PC-3 (cell line): ENCODE measurements at regions not wholly inside any gene's neighbourhood (a gene's known extent, or its start where the extent isn't known, plus 50 kb on each side); places are given as distances from the start of the nearest gene placed in this dataset.

Experiments
- ATAC-seq: fragments of 200-7000 bp; cut with Tn5 transposase; 2 replicates; pipeline ENCODE4 v1.9.1; 2020; ENCODE audit warnings: mild to moderate bottlenecking, moderate library complexity
- BruUV-seq: library from RNA; stranded (reverse); fragments of 400-500 nt; replicated peaks from 2 replicates; lab custom pipeline; 2021; lab: Mats Ljungman, UMichigan
- CTCF ChIA-PET: fragments of 300-600 bp; sonication (Branson Sonifier 250); formaldehyde crosslinking; loops from one replicate; lab custom pipeline; 2022; ENCODE audit warnings: antibody characterized with exemption; lab: Charles Lee
- POLR2A ChIA-PET: fragments of 300-600 bp; sonication (Branson Sonifier 250); formaldehyde crosslinking; loops from one replicate; lab custom pipeline; 2022; ENCODE audit warnings: antibody characterized with exemption; ENCODE audit not compliant: unreplicated experiment; lab: Charles Lee
- DNase-seq: peaks from one replicate; pipeline ENCODE4 v3.0.0-alpha.2; 2015
- H2AFZ ChIP-seq: fragments of 300-600 bp; sonication (generic); 2 replicates; pipeline ENCODE4 v1.6.0; 2016; ENCODE audit warnings: antibody characterized with exemption, low read length
- H3F3A ChIP-seq: fragments of 300-600 bp; sonication (generic); one replicate; pipeline ENCODE4 v1.6.0; 2017; ENCODE audit warnings: antibody characterized with exemption, low read length, control low read depth, mild to moderate bottlenecking; ENCODE audit not compliant: unreplicated experiment
- H3K27ac ChIP-seq: fragments of 300-600 bp; sonication (generic); 2 replicates; pipeline ENCODE4 v1.5.1; 2016; ENCODE audit warnings: mild to moderate bottlenecking, low read length
- H3K27me3 ChIP-seq: fragments of 300-600 bp; sonication (generic); 2 replicates; pipeline ENCODE4 v1.6.1; 2016; ENCODE audit warnings: low read length, mixed read lengths
- H3K36me3 ChIP-seq: fragments of 300-600 bp; sonication (generic); 2 replicates; pipeline ENCODE4 v1.6.1; 2016; ENCODE audit warnings: low read depth, mixed run types, low read length, mixed read lengths
- H3K4me1 ChIP-seq: fragments of 300-600 bp; sonication (generic); 2 replicates; pipeline ENCODE4 v1.5.1; 2016; ENCODE audit warnings: low read length; ENCODE audit not compliant: insufficient read depth
- H3K4me2 ChIP-seq: fragments of 300-600 bp; sonication (generic); 2 replicates; pipeline ENCODE4 v1.6.0; 2016; ENCODE audit warnings: low read length
- H3K4me3 ChIP-seq: fragments of 300-600 bp; sonication (generic); 2 replicates; pipeline ENCODE4 v1.5.1; 2016; ENCODE audit warnings: mild to moderate bottlenecking, low read length, mixed read lengths
- H3K79me2 ChIP-seq: fragments of 300-600 bp; sonication (generic); 2 replicates; pipeline ENCODE4 v1.6.1; 2017; ENCODE audit warnings: low read length, mixed read lengths
- H3K9ac ChIP-seq: fragments of 300-600 bp; sonication (generic); 2 replicates; pipeline ENCODE4 v1.6.0; 2016; ENCODE audit warnings: mild to moderate bottlenecking, low read length
- H3K9me2 ChIP-seq: fragments of 300-600 bp; sonication (generic); replicated peaks from 2 replicates; pipeline ENCODE4 v1.6.1; 2016; ENCODE audit warnings: mixed run types, low read length, mixed read lengths
- H3K9me3 ChIP-seq: fragments of 300-600 bp; sonication (generic); 2 replicates; pipeline ENCODE4 v1.6.1; 2016; ENCODE audit warnings: low read length, mixed read lengths
- H4K20me1 ChIP-seq: fragments of 300-600 bp; sonication (generic); 2 replicates; pipeline ENCODE4 v1.6.1; 2016; ENCODE audit warnings: low read length, mixed read lengths
- CTCF ChIP-seq: fragments of 300-600 bp; sonication (generic); conservative IDR thresholded peaks from 2 replicates; pipeline ENCODE4 v1.5.1; 2017; ENCODE audit warnings: antibody characterized with exemption, low read depth, mild to moderate bottlenecking, low read length
- EZH2 ChIP-seq: fragments of 300-600 bp; sonication (generic); IDR thresholded peaks from one replicate; pipeline ENCODE4 v1.6.1; 2017; ENCODE audit warnings: antibody characterized with exemption, mild to moderate bottlenecking, low read length; ENCODE audit not compliant: unreplicated experiment
- EZH2phosphoT487 ChIP-seq: fragments of 300-600 bp; sonication (generic); IDR thresholded peaks from 2 replicates; pipeline ENCODE4 v1.6.1; 2018; ENCODE audit warnings: mild to moderate bottlenecking, antibody characterized with exemption, low read length, borderline replicate concordance
- intact Hi-C: fragments of 100-400 bp; cut with micrococcal nuclease; formaldehyde crosslinking; loops from 2 replicates; pipeline ENCODE4 v1.9.0; 2023

GRCh38 chr22:17313626-17314025, 55.6 kb upstream of the CECR2 start:
- no TSS peak for BruUV-seq
- TF ChIP-seq EZH2 (no peak), CTCF (no peak)

GRCh38 chr22:17307566-17307965, 61.7 kb upstream of the CECR2 start:
- ChIA-PET POLR2A (no interaction called here), CTCF (no interaction called here)
- intact Hi-C loops: no loop called here
- Histone ChIP-seq H3K9ac (no peak overlapping the region), H3K9me3 (no peaks in the 10 kb centered on the region), H3F3A (no peaks in the 10 kb centered on the region), H3K79me2 (no peaks in the 10 kb centered on the region), H3K4me1 (no peaks in the 10 kb centered on the region), H3K27me3 (peaks cover 18% of the 10 kb centered on the region), H3K36me3 (no peaks in the 10 kb centered on the region), H4K20me1 (no peaks in the 10 kb centered on the region), H3K9me2 (no peaks in the 10 kb centered on the region), H3K27ac (no peak overlapping the region), H3K4me2 (no peak overlapping the region), H2AFZ (no peak overlapping the region), H3K4me3 (no peak overlapping the region)
- no peak for TF ChIP-seq CTCF
- TF ChIP-seq EZH2: no peak
- no peak for TF ChIP-seq EZH2phosphoT487
- DNase-seq (no peak), ATAC-seq (no peak)
- no TSS peak for BruUV-seq

More at GRCh38 chr22:17313626-17314025, 55.6 kb upstream of the CECR2 start:
- no peaks in the 10 kb centered on the region for H4K20me1 ChIP-seq
- no peaks in the 10 kb centered on the region for H3K36me3 ChIP-seq
- H3K9me3 ChIP-seq: no peaks in the 10 kb centered on the region
- intact Hi-C loops: no loop called here
- no peaks in the 10 kb centered on the region for H3K9me2 ChIP-seq
- H3K27ac ChIP-seq: no peak overlapping the region
- H2AFZ ChIP-seq: no peak overlapping the region
- no peaks in the 10 kb centered on the region for H3F3A ChIP-seq
- H3K4me1 ChIP-seq: no peaks in the 10 kb centered on the region
- ATAC-seq (no peak), DNase-seq (no peak)
- H3K4me3 ChIP-seq: no peak overlapping the region
- H3K79me2 ChIP-seq: no peaks in the 10 kb centered on the region
- H3K27me3 ChIP-seq: peaks cover 40% of the 10 kb centered on the region
- H3K9ac ChIP-seq: no peak overlapping the region
- CTCF ChIA-PET: no interaction called here
- POLR2A ChIA-PET: no interaction called here
- H3K4me2 ChIP-seq: no peak overlapping the region

GRCh38 chr22:17305076-17305475, 64.2 kb upstream of the CECR2 start:
- intact Hi-C loops: no loop called here
- Histone ChIP-seq H3K27me3 (peaks cover 5% of the 10 kb centered on the region), H2AFZ (no peak overlapping the region), H3K9me3 (no peaks in the 10 kb centered on the region), H3K9me2 (no peaks in the 10 kb centered on the region), H3F3A (no peaks in the 10 kb centered on the region), H3K36me3 (no peaks in the 10 kb centered on the region), H3K9ac (no peak overlapping the region), H3K79me2 (no peaks in the 10 kb centered on the region), H3K4me3 (no peak overlapping the region), H3K4me1 (no peaks in the 10 kb centered on the region), H3K27ac (no peak overlapping the region), H3K4me2 (no peak overlapping the region), H4K20me1 (no peaks in the 10 kb centered on the region)
- CTCF ChIA-PET: interaction anchor here (0.6 kb wide), 1 partner anchor 33 kb away, joined by 4 read pairs; no protein-coding TSS in a partner anchor
- no TSS peak for BruUV-seq
- TF ChIP-seq CTCF (no peak), EZH2phosphoT487 (no peak), EZH2 (no peak)
- POLR2A ChIA-PET: no interaction called here
- ATAC-seq (no peak), DNase-seq (no peak)
